ENCODE measurements at regions not wholly inside any gene's neighbourhood (a gene's known extent, or its start where the extent isn't known, plus 50 kb on each side); places are given as distances from the start of the nearest gene placed in this dataset.

DNA sequence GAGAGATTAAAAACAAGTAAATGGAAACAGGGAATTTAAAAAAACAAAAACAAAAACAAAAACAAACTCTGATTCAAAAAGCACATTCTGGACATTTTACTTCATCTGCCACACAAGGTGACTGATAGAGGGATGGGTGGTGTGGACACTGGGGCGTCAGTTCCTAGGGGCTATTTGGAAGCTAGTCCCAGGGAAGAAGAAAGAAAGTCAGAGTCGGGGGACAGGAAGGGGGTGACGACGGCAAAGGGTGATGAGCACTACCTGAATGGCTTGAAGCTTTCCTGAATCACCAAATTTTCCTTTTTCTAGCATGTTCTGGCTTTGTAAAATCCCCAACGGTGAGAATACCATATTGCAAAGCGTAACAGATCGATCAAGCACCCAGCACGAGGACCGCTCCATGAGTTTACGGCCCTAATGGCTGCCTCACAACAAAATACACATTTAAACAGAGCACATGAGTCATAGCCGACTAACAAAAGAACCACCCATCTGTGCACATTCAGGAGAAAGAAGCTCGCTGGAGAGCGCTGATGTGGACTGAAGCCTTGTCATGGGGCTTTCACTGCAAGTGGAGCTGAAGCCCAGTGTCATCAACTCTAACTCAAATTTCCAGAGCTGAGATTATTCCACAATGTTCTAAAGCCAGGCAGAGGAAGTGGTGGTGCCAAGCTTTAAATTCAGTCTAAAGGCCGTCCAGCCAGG lies 178.9 kb downstream of the LNPK start:
- Histone ChIP-seq H3K9me1 (replicated peaks; ENCODE audit: control insufficient read depth, extremely low read depth, insufficient read depth, low read length) (no peaks in the 10 kb centered on the region), H3K9me3 (replicated peaks; ENCODE audit: control insufficient read depth, insufficient read depth, low read length) (no peaks in the 10 kb centered on the region), H3K9ac (replicated peaks; ENCODE audit: extremely low read depth, insufficient read depth, low read length) (no peak overlapping the region), H4K20me1 (replicated peaks; ENCODE audit: control insufficient read depth, extremely low read depth, insufficient read depth, low read length) (no peaks in the 10 kb centered on the region), H3K27ac (ENCODE audit: insufficient read depth, low read depth, low read length) (no peak overlapping the region), H3K4me2 (ENCODE audit: insufficient read depth, low read length) (no peak overlapping the region), H3K36me3 (ENCODE audit: control insufficient read depth in 2 of 2, extremely low read depth in 1 of 2, insufficient read depth in 2 of 2, low read length in 2 of 2) (no peaks in the 10 kb centered on the region), H3K79me2 (ENCODE audit: control insufficient read depth, insufficient read depth, low read length) (no peaks in the 10 kb centered on the region), H3K4me3 (replicated peaks in 1 of 3; ENCODE audit: insufficient read depth in 1 of 3, low read depth in 1 of 3, low read length in 3 of 3) (no peak overlapping the region), H2AFZ (ENCODE audit: low read depth, low read length) (no peak overlapping the region), H3K27me3 (ENCODE audit: control insufficient read depth in 2 of 2, insufficient read depth in 2 of 2, low read length in 2 of 2) (no peaks in the 10 kb centered on the region), H3K4me1 (ENCODE audit: control insufficient read depth, extremely low read depth, insufficient read depth, low read length) (no peaks in the 10 kb centered on the region)
- CTCF ChIA-PET: no interaction called here
- TF ChIP-seq POLR2AphosphoS5 (IDR thresholded peaks at IDR 0.05; ENCODE audit: insufficient read depth, low read depth, low read length) (no peak), MAX (IDR thresholded peaks at IDR 0.05; ENCODE audit: insufficient read depth, insufficient read length) (no peak), POLR2A (IDR thresholded peaks at IDR 0.05; ENCODE audit: low read depth, low read length) (no peak), MYC (IDR thresholded peaks at IDR 0.05; ENCODE audit: low read depth, low read length) (no peak), GATA2 (IDR thresholded peaks at IDR 0.05; ENCODE audit: insufficient read depth, insufficient read length, low read depth, low read length) (no peak), FOS (IDR thresholded peaks at IDR 0.05; ENCODE audit: borderline replicate concordance, insufficient read depth, low read length) (no peak), EZH2 (IDR thresholded peaks at IDR 0.05; ENCODE audit: borderline replicate concordance, low read depth, low read length, severe bottlenecking) (no peak), JUN (IDR thresholded peaks at IDR 0.05; ENCODE audit: borderline replicate concordance, insufficient read depth, insufficient read length, low read depth) (no peak)
- TF ChIP-seq, protein P1, sequence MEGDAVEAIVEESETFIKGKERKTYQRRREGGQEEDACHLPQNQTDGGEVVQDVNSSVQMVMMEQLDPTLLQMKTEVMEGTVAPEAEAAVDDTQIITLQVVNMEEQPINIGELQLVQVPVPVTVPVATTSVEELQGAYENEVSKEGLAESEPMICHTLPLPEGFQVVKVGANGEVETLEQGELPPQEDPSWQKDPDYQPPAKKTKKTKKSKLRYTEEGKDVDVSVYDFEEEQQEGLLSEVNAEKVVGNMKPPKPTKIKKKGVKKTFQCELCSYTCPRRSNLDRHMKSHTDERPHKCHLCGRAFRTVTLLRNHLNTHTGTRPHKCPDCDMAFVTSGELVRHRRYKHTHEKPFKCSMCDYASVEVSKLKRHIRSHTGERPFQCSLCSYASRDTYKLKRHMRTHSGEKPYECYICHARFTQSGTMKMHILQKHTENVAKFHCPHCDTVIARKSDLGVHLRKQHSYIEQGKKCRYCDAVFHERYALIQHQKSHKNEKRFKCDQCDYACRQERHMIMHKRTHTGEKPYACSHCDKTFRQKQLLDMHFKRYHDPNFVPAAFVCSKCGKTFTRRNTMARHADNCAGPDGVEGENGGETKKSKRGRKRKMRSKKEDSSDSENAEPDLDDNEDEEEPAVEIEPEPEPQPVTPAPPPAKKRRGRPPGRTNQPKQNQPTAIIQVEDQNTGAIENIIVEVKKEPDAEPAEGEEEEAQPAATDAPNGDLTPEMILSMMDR (IDR thresholded peaks at IDR 0.05; ENCODE audit: extremely low read depth in 1 of 2, insufficient read depth in 1 of 2, low read depth in 1 of 2, low read length in 2 of 2): no peak
- dilution Hi-C loops (cut with MboI; ENCODE audit: extremely low pct_ligation_motif_present, low sequenced_read_pairs) (no loop called here), intact Hi-C loops (cut with micrococcal nuclease) (no loop called here)
- FAIRE-seq (no peak), DNase-seq (ENCODE audit: low read depth, low spot score) (no peak)
- no TSS peak for BruUV-seq (replicated peaks)
- POLR2A ChIA-PET: no interaction called here

All from endothelial cell of umbilical vein (primary cell).